ENCODE measurements at regions not wholly inside any gene's neighbourhood (a gene's known extent, or its start where the extent isn't known, plus 50 kb on each side); places are given as distances from the start of the nearest gene placed in this dataset.

DNA sequence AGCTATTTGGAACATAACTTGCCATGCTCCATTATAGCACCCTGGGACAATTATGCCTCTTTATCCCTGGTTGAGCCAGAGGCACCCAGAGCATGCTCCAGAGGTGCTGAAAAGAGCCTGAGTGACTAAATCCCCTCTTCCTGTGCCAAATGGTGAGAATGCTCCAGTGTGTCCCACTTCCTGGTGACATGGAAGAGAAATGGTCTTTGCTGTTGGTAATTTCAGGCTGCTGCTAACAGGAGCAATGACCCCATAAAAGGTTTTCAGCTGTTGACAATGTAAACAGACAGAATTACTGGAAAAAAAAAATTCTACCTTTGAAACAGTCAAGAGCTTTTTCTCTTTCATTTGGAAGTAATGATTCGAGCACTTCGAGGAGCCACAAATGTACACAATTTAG, 341.8 kb downstream of the FGF9 start:
- H3K9me3 ChIP-seq (ENCODE audit: control insufficient read depth in 1 of 2, low read length in 2 of 2), result no peaks in the 10 kb centered on the region
- H3K27ac ChIP-seq (ENCODE audit: low read length), result no peak overlapping the region
- no peaks in the 10 kb centered on the region for H3K4me1 ChIP-seq (ENCODE audit: control insufficient read depth in 1 of 2, insufficient read depth in 2 of 2, low read length in 2 of 2)
- no peaks in the 10 kb centered on the region for H3K36me3 ChIP-seq (ENCODE audit: control insufficient read depth in 1 of 2, insufficient read depth in 2 of 2, low read length in 2 of 2)
- no peak overlapping the region for H3K4me3 ChIP-seq (ENCODE audit: low read depth in 1 of 2, low read length in 2 of 2)
- H3K27me3 ChIP-seq (ENCODE audit: low read depth, low read length), result no peaks in the 10 kb centered on the region

DNA sequence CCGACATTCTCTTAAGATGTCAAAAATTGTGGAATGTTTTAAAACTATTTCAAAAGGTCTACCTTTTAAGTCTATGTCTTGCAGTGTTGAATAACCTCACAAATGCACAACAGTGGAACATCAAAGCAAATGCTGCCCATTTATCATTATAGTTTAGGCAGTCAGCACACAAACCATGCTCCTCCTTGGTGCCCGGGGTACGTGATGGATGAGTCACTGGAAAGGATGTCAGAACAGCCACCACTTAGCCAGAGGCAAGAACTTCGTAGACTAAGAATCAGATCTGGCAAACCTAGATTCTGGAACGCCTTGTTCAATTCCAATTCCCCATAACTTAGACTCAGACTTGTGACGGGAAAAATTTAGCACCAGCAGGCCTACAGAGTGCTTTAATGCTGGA, 343.6 kb downstream of the FGF9 start:
- H3K27me3 ChIP-seq (ENCODE audit: low read depth, low read length), result no peaks in the 10 kb centered on the region
- no peak overlapping the region for H3K27ac ChIP-seq (ENCODE audit: low read length)
- H3K36me3 ChIP-seq (ENCODE audit: control insufficient read depth in 1 of 2, insufficient read depth in 2 of 2, low read length in 2 of 2), result no peaks in the 10 kb centered on the region
- peaks cover 0 to 4% of the 10 kb centered on the region in 2 donors for H3K9me3 ChIP-seq (ENCODE audit: control insufficient read depth in 1 of 2, low read length in 2 of 2)
- no peaks in the 10 kb centered on the region for H3K4me1 ChIP-seq (ENCODE audit: control insufficient read depth in 1 of 2, insufficient read depth in 2 of 2, low read length in 2 of 2)
- no peak overlapping the region for H3K4me3 ChIP-seq (ENCODE audit: low read depth in 1 of 2, low read length in 2 of 2)

DNA sequence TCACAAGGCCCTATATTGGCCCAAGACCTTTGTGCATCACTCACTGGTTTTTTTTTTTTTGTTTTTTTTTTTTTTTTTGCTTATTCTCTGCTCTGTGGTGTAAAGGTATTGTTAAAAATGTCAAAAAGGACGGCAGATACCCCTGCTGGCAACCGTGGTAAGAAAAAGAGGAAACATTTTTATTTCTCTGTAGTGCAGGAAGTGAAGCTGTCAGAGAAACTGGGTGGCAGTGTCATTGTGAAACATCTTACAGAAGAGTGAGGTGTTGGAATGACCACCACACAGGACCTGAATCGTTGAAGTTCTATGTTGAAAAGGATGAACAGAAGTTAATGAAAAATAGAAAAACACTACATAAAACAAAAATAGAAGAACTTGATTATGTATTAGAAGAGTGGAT, 346.4 kb downstream of the FGF9 start:
- Histone ChIP-seq H3K27ac (ENCODE audit: low read length) (no peak overlapping the region), H3K9me3 (ENCODE audit: control insufficient read depth in 1 of 2, low read length in 2 of 2) (peaks cover 0 to 4% of the 10 kb centered on the region in 2 donors), H3K4me1 (ENCODE audit: control insufficient read depth in 1 of 2, insufficient read depth in 2 of 2, low read length in 2 of 2) (no peaks in the 10 kb centered on the region), H3K27me3 (ENCODE audit: low read depth, low read length) (no peaks in the 10 kb centered on the region), H3K4me3 (ENCODE audit: low read depth in 1 of 2, low read length in 2 of 2) (no peak overlapping the region), H3K36me3 (ENCODE audit: control insufficient read depth in 1 of 2, insufficient read depth in 2 of 2, low read length in 2 of 2) (no peaks in the 10 kb centered on the region)

DNA sequence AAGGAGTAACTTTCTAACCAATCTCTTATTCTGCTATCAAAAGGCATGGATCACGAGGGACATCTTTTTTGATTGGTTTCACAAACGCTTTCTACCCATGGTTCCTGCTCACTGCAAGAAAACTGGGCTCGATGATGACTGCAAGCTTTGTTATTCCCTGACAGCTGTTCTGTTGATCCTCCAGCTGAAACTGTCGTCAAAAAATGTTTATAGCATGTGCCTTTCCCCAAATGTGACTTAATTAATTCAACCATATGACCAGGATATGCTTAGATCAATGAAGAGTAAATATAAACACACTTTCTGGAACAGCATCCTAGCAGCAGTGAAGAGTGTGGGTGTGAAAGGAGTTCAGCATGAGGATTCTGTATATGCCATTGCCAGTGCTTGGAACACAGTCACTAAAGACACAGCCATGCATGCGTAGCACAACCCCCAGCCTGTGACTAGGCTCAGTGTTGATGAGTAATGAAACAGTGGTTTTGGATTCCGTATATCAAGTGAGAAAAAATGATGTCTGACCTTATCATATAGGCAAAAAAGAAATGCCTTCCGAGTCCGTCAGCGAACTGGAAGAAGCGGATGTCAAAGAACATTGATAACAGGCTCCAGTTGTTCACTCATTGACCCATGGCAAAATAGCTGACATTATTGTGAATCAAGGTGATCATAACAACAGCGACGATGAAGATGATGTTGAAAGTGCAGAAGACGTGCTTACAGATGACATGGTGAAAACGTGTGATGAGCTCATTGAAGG, 347.4 kb downstream of the FGF9 start:
- no peak overlapping the region for H3K4me3 ChIP-seq (ENCODE audit: low read depth in 1 of 2, low read length in 2 of 2)
- H3K9me3 ChIP-seq (ENCODE audit: control insufficient read depth in 1 of 2, low read length in 2 of 2), result peaks cover 0 to 4% of the 10 kb centered on the region in 2 donors
- no peaks in the 10 kb centered on the region for H3K4me1 ChIP-seq (ENCODE audit: control insufficient read depth in 1 of 2, insufficient read depth in 2 of 2, low read length in 2 of 2)
- H3K36me3 ChIP-seq (ENCODE audit: control insufficient read depth in 1 of 2, insufficient read depth in 2 of 2, low read length in 2 of 2), result no peaks in the 10 kb centered on the region
- no peaks in the 10 kb centered on the region for H3K27me3 ChIP-seq (ENCODE audit: low read depth, low read length)
- no peak overlapping the region for H3K27ac ChIP-seq (ENCODE audit: low read length)

DNA sequence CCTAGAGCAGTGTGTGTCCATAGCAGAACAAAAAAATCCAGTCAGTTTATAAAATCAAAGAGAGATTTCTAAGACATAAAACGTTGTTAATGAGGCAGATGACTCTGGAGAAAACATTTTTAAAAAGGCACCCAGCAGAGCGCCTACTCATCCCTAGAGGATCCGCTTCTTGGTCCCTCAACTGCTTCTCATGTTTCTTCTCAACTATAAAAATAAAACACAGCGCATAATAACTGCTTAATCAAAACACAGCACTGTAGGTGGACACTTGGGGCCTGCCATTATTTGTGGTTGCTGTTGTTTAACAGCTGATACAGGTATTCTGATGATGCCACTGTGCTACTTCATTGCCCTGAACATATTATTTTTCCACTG, 347.9 kb downstream of the FGF9 start:
- no peaks in the 10 kb centered on the region for H3K27me3 ChIP-seq (ENCODE audit: low read depth, low read length)
- no peak overlapping the region for H3K27ac ChIP-seq (ENCODE audit: low read length)
- peaks cover 0 to 4% of the 10 kb centered on the region in 2 donors for H3K9me3 ChIP-seq (ENCODE audit: control insufficient read depth in 1 of 2, low read length in 2 of 2)
- H3K4me3 ChIP-seq (ENCODE audit: low read depth in 1 of 2, low read length in 2 of 2), result no peak overlapping the region
- no peaks in the 10 kb centered on the region for H3K36me3 ChIP-seq (ENCODE audit: control insufficient read depth in 1 of 2, insufficient read depth in 2 of 2, low read length in 2 of 2)
- H3K4me1 ChIP-seq (ENCODE audit: control insufficient read depth in 1 of 2, insufficient read depth in 2 of 2, low read length in 2 of 2), result no peaks in the 10 kb centered on the region

DNA sequence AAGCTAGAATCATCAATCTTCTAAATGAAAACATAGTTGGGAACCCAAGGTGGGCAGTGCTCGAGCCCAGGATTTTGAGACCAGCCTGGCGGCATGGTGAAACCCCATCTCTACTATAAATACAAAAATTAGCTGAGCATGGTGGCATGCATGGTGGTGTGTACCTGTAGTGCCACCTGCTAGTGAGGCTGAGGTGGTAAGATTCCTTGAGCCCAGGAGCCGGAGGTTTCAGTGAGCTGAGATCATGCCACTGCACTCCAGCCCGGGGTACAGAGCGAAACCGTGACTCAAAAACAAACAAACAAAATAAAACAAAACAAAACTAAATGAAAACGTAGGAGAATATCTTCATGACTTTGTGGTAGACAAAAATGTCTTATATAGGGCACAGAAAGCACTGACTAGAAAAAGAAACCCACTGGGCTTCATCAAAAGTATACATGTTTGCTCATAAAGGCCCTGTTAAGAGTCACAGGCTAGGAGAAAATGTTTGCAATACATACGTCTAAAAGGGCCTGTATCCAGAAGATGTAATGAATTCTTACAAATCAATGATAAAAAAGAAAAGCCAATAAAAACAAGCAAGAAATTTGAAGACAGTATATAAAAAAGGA, 353.6 kb downstream of the FGF9 start:
- no peaks in the 10 kb centered on the region for H3K27me3 ChIP-seq (ENCODE audit: low read depth, low read length)
- no peaks in the 10 kb centered on the region for H3K36me3 ChIP-seq (ENCODE audit: control insufficient read depth in 1 of 2, insufficient read depth in 2 of 2, low read length in 2 of 2)
- no peaks in the 10 kb centered on the region for H3K9me3 ChIP-seq (ENCODE audit: control insufficient read depth in 1 of 2, low read length in 2 of 2)
- H3K4me1 ChIP-seq (ENCODE audit: control insufficient read depth in 1 of 2, insufficient read depth in 2 of 2, low read length in 2 of 2), result no peaks in the 10 kb centered on the region
- no peak overlapping the region for H3K27ac ChIP-seq (ENCODE audit: low read length)
- H3K4me3 ChIP-seq (ENCODE audit: low read depth in 1 of 2, low read length in 2 of 2), result no peak overlapping the region

DNA sequence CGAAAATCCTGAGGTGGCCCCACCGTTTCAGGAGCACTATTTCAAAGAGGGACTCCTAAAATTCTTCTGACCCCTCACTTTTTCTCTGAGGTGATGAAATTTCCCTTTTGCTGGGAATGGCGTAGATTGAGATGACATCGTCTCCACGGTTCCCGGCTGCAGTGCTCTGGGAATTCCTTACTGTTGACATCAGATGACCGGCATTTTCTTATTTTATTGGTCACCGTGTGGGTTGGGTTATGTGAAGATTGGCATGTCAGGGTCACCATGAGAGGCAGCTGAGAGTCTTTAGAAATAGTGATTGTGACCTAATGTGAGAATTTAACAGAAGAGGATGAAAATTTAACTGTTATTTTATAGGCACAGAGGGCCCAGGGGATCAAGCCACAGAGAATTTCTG, 356.7 kb downstream of the FGF9 start:
- no peaks in the 10 kb centered on the region for H3K9me3 ChIP-seq (ENCODE audit: control insufficient read depth in 1 of 2, low read length in 2 of 2)

DNA sequence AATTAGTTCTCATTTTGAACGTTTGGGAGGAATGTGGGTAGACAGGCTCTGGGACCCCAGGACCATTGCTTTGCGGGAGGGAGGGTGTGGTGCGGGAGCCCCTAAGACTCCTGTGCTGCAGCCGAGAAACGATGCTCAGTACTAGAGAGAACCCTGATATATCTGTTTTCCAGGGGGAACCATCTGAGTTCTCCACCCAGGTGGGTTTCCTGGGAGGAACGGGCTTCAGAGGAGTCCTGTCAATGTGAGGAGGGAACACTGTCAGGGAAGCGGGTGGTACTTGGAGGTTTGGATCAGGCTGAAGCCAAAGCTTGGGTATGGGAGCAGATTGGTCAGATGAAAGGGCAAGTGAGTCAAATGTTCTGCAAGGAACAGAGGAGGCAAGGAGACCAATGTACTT, 358.0 kb downstream of the FGF9 start:
- no peaks in the 10 kb centered on the region for H3K27me3 ChIP-seq (ENCODE audit: low read depth, low read length)
- no peaks in the 10 kb centered on the region for H3K9me3 ChIP-seq (ENCODE audit: control insufficient read depth in 1 of 2, low read length in 2 of 2)
- H3K36me3 ChIP-seq (ENCODE audit: control insufficient read depth in 1 of 2, insufficient read depth in 2 of 2, low read length in 2 of 2), result no peaks in the 10 kb centered on the region
- no peaks in the 10 kb centered on the region for H3K4me1 ChIP-seq (ENCODE audit: control insufficient read depth in 1 of 2, insufficient read depth in 2 of 2, low read length in 2 of 2)
- no peak overlapping the region for H3K4me3 ChIP-seq (ENCODE audit: low read depth in 1 of 2, low read length in 2 of 2)
- no peak overlapping the region for H3K27ac ChIP-seq (ENCODE audit: low read length)

More for the DNA sequence above, 356.7 kb downstream of the FGF9 start:
- H3K4me1 ChIP-seq (ENCODE audit: control insufficient read depth in 1 of 2, insufficient read depth in 2 of 2, low read length in 2 of 2), result no peaks in the 10 kb centered on the region
- H3K27ac ChIP-seq (ENCODE audit: low read length), result no peak overlapping the region
- no peak overlapping the region for H3K4me3 ChIP-seq (ENCODE audit: low read depth in 1 of 2, low read length in 2 of 2)
- H3K36me3 ChIP-seq (ENCODE audit: control insufficient read depth in 1 of 2, insufficient read depth in 2 of 2, low read length in 2 of 2), result no peaks in the 10 kb centered on the region
- H3K27me3 ChIP-seq (ENCODE audit: low read depth, low read length), result no peaks in the 10 kb centered on the region

DNA sequence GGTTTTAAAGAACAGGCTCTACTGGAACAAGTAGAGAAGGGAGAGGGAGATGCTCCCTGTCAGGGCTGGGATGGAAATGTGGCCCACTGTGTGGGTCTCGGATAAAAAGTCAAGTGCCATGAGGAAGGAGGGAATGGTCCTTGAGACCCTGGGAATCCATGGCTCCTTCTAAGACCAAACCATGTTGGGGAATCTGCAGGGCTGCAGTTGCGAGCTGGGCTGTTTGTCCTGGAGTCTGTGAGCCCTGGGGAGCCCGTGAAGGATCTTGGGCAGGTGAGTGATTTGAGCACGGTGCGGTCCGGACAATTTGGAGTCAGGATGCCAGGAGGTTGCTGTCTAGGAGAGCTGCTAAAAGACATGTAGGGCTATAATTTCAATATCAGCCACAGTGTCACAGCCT, 359.4 kb downstream of the FGF9 start:
- Histone ChIP-seq H3K9me3 (ENCODE audit: control insufficient read depth in 1 of 2, low read length in 2 of 2) (no peaks in the 10 kb centered on the region), H3K27me3 (ENCODE audit: low read depth, low read length) (no peaks in the 10 kb centered on the region), H3K4me1 (ENCODE audit: control insufficient read depth in 1 of 2, insufficient read depth in 2 of 2, low read length in 2 of 2) (no peaks in the 10 kb centered on the region), H3K27ac (ENCODE audit: low read length) (no peak overlapping the region), H3K36me3 (ENCODE audit: control insufficient read depth in 1 of 2, insufficient read depth in 2 of 2, low read length in 2 of 2) (no peaks in the 10 kb centered on the region), H3K4me3 (ENCODE audit: low read depth in 1 of 2, low read length in 2 of 2) (no peak overlapping the region)

DNA sequence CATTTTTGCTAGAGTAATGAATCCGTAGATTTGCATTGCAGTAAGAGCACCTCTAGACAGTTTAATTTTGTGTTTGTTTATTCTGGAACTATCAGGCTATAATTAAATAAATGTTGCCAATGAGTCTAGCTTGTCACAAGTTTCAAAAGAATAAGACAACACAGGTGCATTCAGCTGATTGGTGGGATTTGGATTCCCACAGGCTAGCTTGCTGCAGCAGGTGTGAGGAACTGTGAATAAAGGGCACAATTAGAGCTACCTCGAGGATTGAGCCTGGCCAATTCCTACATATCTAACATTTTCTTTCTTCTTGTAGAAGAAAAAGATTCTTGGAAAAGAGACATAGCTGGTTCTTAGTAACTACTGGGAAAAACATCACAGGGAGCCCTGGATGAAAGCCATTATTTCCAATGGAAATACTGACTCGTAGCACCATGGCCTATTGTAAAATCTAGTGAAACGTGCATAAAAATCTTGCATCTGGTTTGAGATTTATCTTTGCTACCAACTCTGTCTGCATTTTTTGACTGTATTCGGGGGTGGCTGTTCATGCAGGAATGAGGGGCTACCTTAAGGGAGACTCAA, 360.9 kb downstream of the FGF9 start:
- no peak overlapping the region for H3K27ac ChIP-seq (ENCODE audit: low read length)
- H3K27me3 ChIP-seq (ENCODE audit: low read depth, low read length), result no peaks in the 10 kb centered on the region
- no peaks in the 10 kb centered on the region for H3K4me1 ChIP-seq (ENCODE audit: control insufficient read depth in 1 of 2, insufficient read depth in 2 of 2, low read length in 2 of 2)
- no peaks in the 10 kb centered on the region for H3K9me3 ChIP-seq (ENCODE audit: control insufficient read depth in 1 of 2, low read length in 2 of 2)
- no peak overlapping the region for H3K4me3 ChIP-seq (ENCODE audit: low read depth in 1 of 2, low read length in 2 of 2)
- no peaks in the 10 kb centered on the region for H3K36me3 ChIP-seq (ENCODE audit: control insufficient read depth in 1 of 2, insufficient read depth in 2 of 2, low read length in 2 of 2)

DNA sequence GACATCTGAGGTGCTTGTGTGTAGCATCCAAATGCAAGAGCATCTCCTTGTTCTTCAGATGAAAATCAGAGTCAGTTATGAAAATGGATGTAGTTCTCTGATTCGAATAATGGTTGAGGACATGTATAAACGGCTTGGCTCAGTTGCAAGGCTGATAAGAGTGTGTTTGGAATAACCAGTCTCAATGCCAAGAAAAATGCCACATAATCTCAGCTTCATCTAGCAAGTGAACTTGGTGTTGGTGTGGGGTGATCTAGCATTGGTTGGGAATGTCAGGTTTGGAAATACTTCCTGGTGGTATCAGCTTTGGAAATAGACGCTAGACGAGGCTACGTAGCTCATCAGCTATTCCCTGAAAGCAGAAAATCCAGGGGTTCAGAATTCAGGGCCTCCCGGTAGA, 362.0 kb downstream of the FGF9 start:
- Histone ChIP-seq H3K27ac (ENCODE audit: low read length) (no peak overlapping the region), H3K27me3 (ENCODE audit: low read depth, low read length) (no peaks in the 10 kb centered on the region), H3K36me3 (ENCODE audit: control insufficient read depth in 1 of 2, insufficient read depth in 2 of 2, low read length in 2 of 2) (no peaks in the 10 kb centered on the region), H3K9me3 (ENCODE audit: control insufficient read depth in 1 of 2, low read length in 2 of 2) (no peaks in the 10 kb centered on the region), H3K4me1 (ENCODE audit: control insufficient read depth in 1 of 2, insufficient read depth in 2 of 2, low read length in 2 of 2) (no peaks in the 10 kb centered on the region), H3K4me3 (ENCODE audit: low read depth in 1 of 2, low read length in 2 of 2) (no peak overlapping the region)
